NT2/D1 (cell line): ENCODE measurements at regions not wholly inside any gene's neighbourhood (a gene's known extent, or its start where the extent isn't known, plus 50 kb on each side); places are given as distances from the start of the nearest gene placed in this dataset.

Source experiments
- SUZ12 ChIP-seq: IDR thresholded peaks from 2 replicates; pipeline ENCODE4 v1.6.1; 2011; ENCODE audit not compliant: insufficient read length, insufficient read depth; ENCODE audit errors: extremely low read depth
- YY1 ChIP-seq: IDR thresholded peaks from 2 replicates; pipeline ENCODE4 v1.6.1; 2011; ENCODE audit not compliant: insufficient read length, insufficient read depth
- ZNF274 ChIP-seq: IDR thresholded peaks from 2 replicates; pipeline ENCODE4 v1.6.1; 2011; ENCODE audit warnings: mild to moderate bottlenecking, low read depth, low read length

GRCh38 chr21:24255591-24255990 is 1351.7 kb downstream of the MRPL39 start:
- TF ChIP-seq YY1 (no peak), ZNF274 (no peak), SUZ12 (no peak)
